ENCODE measurements at regions not wholly inside any gene's neighbourhood (a gene's known extent, or its start where the extent isn't known, plus 50 kb on each side); places are given as distances from the start of the nearest gene placed in this dataset.

- no peaks in the 10 kb centered on the region for H3K4me1 ChIP-seq (ENCODE audit: control insufficient read depth in 1 of 2, insufficient read depth in 1 of 2, low read depth in 1 of 2, low read length in 1 of 2)
- H3K4me3 ChIP-seq (ENCODE audit: low read depth in 1 of 2, low read length in 1 of 2) = no peak overlapping the region
- no peaks in the 10 kb centered on the region for H3K27me3 ChIP-seq
- H3K27ac ChIP-seq = no peak overlapping the region
- TF ChIP-seq CTCF (IDR thresholded peaks at IDR 0.05) = no peak
- no peaks in the 10 kb centered on the region for H3K9me3 ChIP-seq
- no peaks in the 10 kb centered on the region for H3K36me3 ChIP-seq
These were observed 193.1 kb upstream of the TBX3 start for GRCh38 chr12:114876968-114877680.

DNA sequence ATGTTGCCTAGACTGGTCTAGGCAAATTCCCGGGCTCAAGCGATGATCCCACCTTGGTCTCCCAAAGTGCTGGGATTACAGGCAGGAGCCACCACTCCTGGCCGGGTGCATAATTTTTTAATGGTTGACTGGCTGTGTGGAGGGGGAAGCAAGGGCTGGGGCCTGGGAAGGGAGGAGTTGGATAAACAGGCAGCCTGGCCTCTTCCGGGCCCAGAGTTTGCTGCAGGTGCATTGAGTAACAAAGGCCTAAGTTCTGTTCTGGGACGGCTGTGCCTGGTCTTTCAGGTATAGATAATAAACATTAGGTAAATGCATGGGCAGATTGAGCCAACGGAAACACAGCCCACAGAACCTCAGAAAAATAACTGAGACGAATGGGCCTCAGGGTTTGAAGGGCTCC lies 191.3 kb upstream of the TBX3 start:
- Histone ChIP-seq H3K27me3 (no peaks in the 10 kb centered on the region), H3K36me3 (no peaks in the 10 kb centered on the region), H3K4me1 (ENCODE audit: control insufficient read depth in 1 of 2, insufficient read depth in 1 of 2, low read depth in 1 of 2, low read length in 1 of 2) (no peaks in the 10 kb centered on the region), H3K9me3 (no peaks in the 10 kb centered on the region), H3K4me3 (ENCODE audit: low read depth in 1 of 2, low read length in 1 of 2) (no peak overlapping the region), H3K27ac (no peak overlapping the region)
- no peak for TF ChIP-seq CTCF (IDR thresholded peaks at IDR 0.05)

DNA sequence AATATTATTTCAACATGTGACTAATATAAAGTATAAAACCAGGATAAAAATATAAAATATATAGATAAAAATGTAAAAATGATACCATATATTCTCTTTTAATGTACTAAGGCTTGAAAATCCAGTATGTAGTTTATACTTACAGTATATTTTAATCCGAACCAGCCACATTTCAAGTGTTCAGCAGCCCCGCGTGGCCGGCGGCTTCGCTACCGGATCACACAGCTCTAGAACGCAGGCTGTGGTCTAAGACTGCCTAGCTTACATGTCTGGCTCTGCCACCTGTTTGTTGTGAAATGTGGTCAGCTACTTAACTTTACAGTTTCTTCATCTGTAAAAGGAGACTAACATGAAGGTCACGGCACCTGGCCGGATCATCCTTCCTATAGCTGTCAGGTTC lies 189.7 kb upstream of the TBX3 start:
- Histone ChIP-seq H3K27me3 (no peaks in the 10 kb centered on the region), H3K4me1 (ENCODE audit: control insufficient read depth in 1 of 2, insufficient read depth in 1 of 2, low read depth in 1 of 2, low read length in 1 of 2) (no peaks in the 10 kb centered on the region), H3K27ac (no peak overlapping the region), H3K4me3 (ENCODE audit: low read depth in 1 of 2, low read length in 1 of 2) (no peak overlapping the region), H3K36me3 (no peaks in the 10 kb centered on the region), H3K9me3 (no peaks in the 10 kb centered on the region)
- TF ChIP-seq CTCF (IDR thresholded peaks at IDR 0.05) = no peak

- Histone ChIP-seq H3K4me3 (ENCODE audit: low read depth in 1 of 2, low read length in 1 of 2) (no peak overlapping the region), H3K27ac (no peak overlapping the region)
These were observed 185.2 kb upstream of the TBX3 start for GRCh38 chr12:114868995-114869834.

DNA sequence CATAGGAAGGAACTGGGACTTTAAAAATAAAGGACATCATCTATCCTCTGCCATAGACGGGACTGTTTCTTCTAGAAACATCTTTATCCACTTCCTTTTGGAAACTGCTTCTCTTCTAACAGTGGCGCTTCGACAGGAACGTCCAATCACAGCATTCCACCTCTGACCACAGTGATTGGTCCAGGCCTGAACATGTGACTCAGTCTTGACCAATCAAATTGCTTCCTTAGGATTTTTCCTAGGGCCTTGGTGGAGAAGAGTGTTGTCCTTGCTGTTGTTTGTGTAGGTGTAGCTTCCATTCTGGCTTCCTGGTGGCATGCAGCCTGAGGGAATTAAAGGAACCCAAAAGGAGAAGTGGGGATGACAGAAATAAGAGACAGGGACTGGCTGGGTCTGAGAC lies 182.4 kb upstream of the TBX3 start:
- no peak overlapping the region for H3K27ac ChIP-seq

More at GRCh38 chr12:114868995-114869834, 185.2 kb upstream of the TBX3 start:
- Histone ChIP-seq H3K27me3 (no peaks in the 10 kb centered on the region), H3K36me3 (no peaks in the 10 kb centered on the region), H3K9me3 (no peaks in the 10 kb centered on the region), H3K4me1 (ENCODE audit: control insufficient read depth in 1 of 2, insufficient read depth in 1 of 2, low read depth in 1 of 2, low read length in 1 of 2) (no peaks in the 10 kb centered on the region)
- no peak for TF ChIP-seq CTCF (IDR thresholded peaks at IDR 0.05)

More for the DNA sequence above, 182.4 kb upstream of the TBX3 start:
- H3K36me3 ChIP-seq = no peaks in the 10 kb centered on the region
- no peaks in the 10 kb centered on the region for H3K27me3 ChIP-seq
- no peaks in the 10 kb centered on the region for H3K4me1 ChIP-seq (ENCODE audit: control insufficient read depth in 1 of 2, insufficient read depth in 1 of 2, low read depth in 1 of 2, low read length in 1 of 2)
- H3K9me3 ChIP-seq = no peaks in the 10 kb centered on the region
- no peak for TF ChIP-seq CTCF (IDR thresholded peaks at IDR 0.05)
- no peak overlapping the region for H3K4me3 ChIP-seq (ENCODE audit: low read depth in 1 of 2, low read length in 1 of 2)
